Spleen (tissue), 7 donors: ENCODE measurements at regions not wholly inside any gene's neighbourhood (a gene's known extent, or its start where the extent isn't known, plus 50 kb on each side); places are given as distances from the start of the nearest gene placed in this dataset.

Experiments used
- CTCF ChIP-seq, 11 experiments: fragments of 200-600 bp in 7 of 11; fragments of 450-650 bp in 4 of 11; sonication (generic) in 4 of 11; IDR thresholded peaks in 8 of 11; conservative IDR thresholded peaks in 3 of 11; 1 replicate in 7 of 11; 2 replicates in 4 of 11; pipeline versions ENCODE4 v1.4.0 to v1.8.0; 2016 to 2021; ENCODE audit warnings: antibody characterized with exemption in 11 of 11, inconsistent platforms in 4 of 11, mild to moderate bottlenecking in 1 of 11
- POLR2A ChIP-seq, 3 donors: fragments of 450-650 bp; IDR thresholded peaks; one replicate each; pipeline ENCODE4 v1.5.1; 2017; ENCODE audit warnings: antibody characterized with exemption in 3 of 3, mild to moderate bottlenecking in 1 of 3
- POLR2AphosphoS5 ChIP-seq, 3 donors: sonication (generic); formaldehyde crosslinking; IDR thresholded peaks; one replicate each; pipeline ENCODE4 v1.5.1; 2017; ENCODE audit warnings: antibody characterized with exemption in 3 of 3
- donor health status: DM: no; HTN: no; CAD: no; lungs with moderate emphysema.
- donor health status: DM: no; HTN: no; CAD: no.
- donor health status: DM: no; HTN: no; CAD: no.

- no peak for TF ChIP-seq POLR2A (IDR thresholded peaks at IDR 0.05)
- no peak for TF ChIP-seq POLR2AphosphoS5 (IDR thresholded peaks at IDR 0.05)
- no peak for TF ChIP-seq CTCF (IDR thresholded peaks at IDR 0.05 in 8 of 11, conservative IDR thresholded peaks at IDR 0.05 in 3 of 11)
Observed at GRCh38 chr2:61689568-61689967, 151.4 kb upstream of the XPO1 start.
